ENCODE measurements at regions not wholly inside any gene's neighbourhood (a gene's known extent, or its start where the extent isn't known, plus 50 kb on each side); places are given as distances from the start of the nearest gene placed in this dataset.

DNA sequence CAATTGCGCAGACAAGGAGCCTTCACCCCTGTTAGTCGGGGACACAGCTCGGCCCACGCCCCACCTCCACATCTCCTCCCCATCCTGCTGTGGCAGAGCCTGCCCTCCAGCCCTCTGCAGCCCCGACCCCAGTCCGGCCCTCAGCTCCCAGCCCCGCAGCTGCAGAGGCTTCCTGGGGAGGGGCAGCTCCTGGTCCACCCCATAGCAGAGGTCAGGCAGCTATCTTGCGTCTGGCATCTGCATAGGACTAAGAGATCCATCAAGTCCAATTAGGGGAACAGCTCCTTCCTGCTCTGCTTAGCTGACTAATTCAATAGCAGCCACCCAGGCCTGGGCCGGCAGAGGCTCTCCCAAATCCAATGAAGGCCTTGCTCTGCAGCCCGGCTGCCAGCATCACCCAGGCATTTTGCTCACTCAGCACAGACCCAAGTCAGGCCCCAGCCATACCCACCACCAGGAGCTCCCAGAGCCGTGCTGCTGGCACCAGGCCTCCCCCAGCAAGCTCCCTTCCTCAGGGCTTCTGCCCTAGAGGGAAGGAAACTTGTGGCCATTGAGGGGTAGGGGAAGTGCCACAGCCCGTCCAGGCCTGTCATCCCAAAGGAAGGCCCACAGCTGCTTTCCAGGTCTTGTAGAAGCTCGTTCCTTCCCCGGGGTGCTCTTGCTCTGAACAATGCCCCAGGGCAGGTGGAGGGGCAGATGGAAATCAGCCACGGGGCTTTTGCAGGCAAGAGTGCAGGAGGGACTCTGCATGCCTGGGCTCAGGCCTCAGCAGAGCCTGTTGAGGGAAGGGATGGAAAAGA, 106.2 kb upstream of the RET start:
- Histone ChIP-seq H3K4me1 (no peaks in the 10 kb centered on the region), H2AFZ (replicated peaks) (no peak overlapping the region), H3K4me3 (no peak overlapping the region), H4K20me1 (ENCODE audit: low read depth) (no peaks in the 10 kb centered on the region), H3F3A (ENCODE audit: low read depth) (no peaks in the 10 kb centered on the region), H3K27me3 (no peaks in the 10 kb centered on the region), H3K79me2 (ENCODE audit: low read depth) (no peaks in the 10 kb centered on the region), H3K36me3 (no peaks in the 10 kb centered on the region), H3K9ac (no peak overlapping the region), H3K4me2 (no peak overlapping the region), H3K27ac (no peak overlapping the region), H3K9me3 (ENCODE audit: low read depth) (no peaks in the 10 kb centered on the region)
- TF ChIP-seq EZH2 (IDR thresholded peaks at IDR 0.05) (no peak), EZH2phosphoT487 (IDR thresholded peaks at IDR 0.05) (no peak), CTCF (IDR thresholded peaks at IDR 0.05) (no peak)
- Mint-ChIP-seq H3K36me3 (no peaks in the 10 kb centered on the region), H3K27me3 (ENCODE audit: insufficient read depth, low read depth) (peaks cover 5% of the 10 kb centered on the region), H3K9me3 (no peaks in the 10 kb centered on the region), H3K4me3 (no peak overlapping the region), H3K4me1 (no peaks in the 10 kb centered on the region), H3K27ac (no peak overlapping the region)
- no peak for DNase-seq (ENCODE audit: low spot score)

DNA sequence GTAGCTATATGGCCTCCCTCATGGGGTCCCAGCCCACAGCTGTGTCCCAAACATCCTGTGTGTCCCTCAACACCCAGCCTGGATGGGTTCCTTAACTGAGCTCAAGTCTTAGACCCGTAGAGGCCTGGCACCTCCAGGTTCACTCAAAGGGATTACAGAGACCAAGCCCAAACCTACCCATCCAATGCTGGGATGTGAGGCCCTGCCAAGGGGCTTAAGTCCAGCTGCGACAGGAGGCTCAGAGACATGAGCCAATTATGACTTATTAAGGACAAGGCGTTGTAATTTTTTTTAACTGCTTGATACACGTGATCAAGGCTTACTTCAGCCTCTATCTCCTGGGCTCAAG, 105.6 kb upstream of the RET start:
- Mint-ChIP-seq H3K9me3 (no peaks in the 10 kb centered on the region), H3K27me3 (ENCODE audit: insufficient read depth, low read depth) (peaks cover 5% of the 10 kb centered on the region), H3K27ac (no peak overlapping the region), H3K36me3 (no peaks in the 10 kb centered on the region), H3K4me3 (no peak overlapping the region), H3K4me1 (no peaks in the 10 kb centered on the region)
- Histone ChIP-seq H3K4me1 (no peaks in the 10 kb centered on the region), H2AFZ (replicated peaks) (no peak overlapping the region), H3K27ac (no peak overlapping the region), H3K27me3 (no peaks in the 10 kb centered on the region), H3K4me3 (no peak overlapping the region), H3K79me2 (ENCODE audit: low read depth) (no peaks in the 10 kb centered on the region), H3K36me3 (no peaks in the 10 kb centered on the region), H3K4me2 (no peak overlapping the region), H3K9ac (no peak overlapping the region), H3F3A (ENCODE audit: low read depth) (no peaks in the 10 kb centered on the region), H4K20me1 (ENCODE audit: low read depth) (no peaks in the 10 kb centered on the region), H3K9me3 (ENCODE audit: low read depth) (no peaks in the 10 kb centered on the region)
- no peak for DNase-seq (ENCODE audit: low spot score)
- TF ChIP-seq EZH2 (IDR thresholded peaks at IDR 0.05): no peak
- TF ChIP-seq CTCF (IDR thresholded peaks at IDR 0.05): no peak
- TF ChIP-seq EZH2phosphoT487 (IDR thresholded peaks at IDR 0.05): no peak

GRCh38 chr10:42972946-42973345, 103.9 kb upstream of the RET start:
- Mint-ChIP-seq H3K36me3 (no peaks in the 10 kb centered on the region), H3K27ac (no peak overlapping the region), H3K27me3 (ENCODE audit: insufficient read depth, low read depth) (peaks cover 2% of the 10 kb centered on the region), H3K4me3 (no peak overlapping the region), H3K9me3 (no peaks in the 10 kb centered on the region), H3K4me1 (no peaks in the 10 kb centered on the region)
- no peaks in the 10 kb centered on the region for H3K79me2 ChIP-seq (ENCODE audit: low read depth)
- no peaks in the 10 kb centered on the region for H3K9me3 ChIP-seq (ENCODE audit: low read depth)
- H3K27me3 ChIP-seq: no peaks in the 10 kb centered on the region
- no peaks in the 10 kb centered on the region for H3K4me1 ChIP-seq
- no peak for DNase-seq (ENCODE audit: low spot score)
- H3K27ac ChIP-seq: no peak overlapping the region
- H2AFZ ChIP-seq (replicated peaks): no peak overlapping the region
- no peak overlapping the region for H3K9ac ChIP-seq
- TF ChIP-seq EZH2phosphoT487 (IDR thresholded peaks at IDR 0.05) (no peak), EZH2 (IDR thresholded peaks at IDR 0.05) (no peak), CTCF (IDR thresholded peaks at IDR 0.05) (no peak)
- H3F3A ChIP-seq (ENCODE audit: low read depth): no peaks in the 10 kb centered on the region
- no peaks in the 10 kb centered on the region for H4K20me1 ChIP-seq (ENCODE audit: low read depth)
- no peak overlapping the region for H3K4me2 ChIP-seq
- H3K36me3 ChIP-seq: no peaks in the 10 kb centered on the region
- no peak overlapping the region for H3K4me3 ChIP-seq
